Calu3 (cell line): ENCODE measurements at regions not wholly inside any gene's neighbourhood (a gene's known extent, or its start where the extent isn't known, plus 50 kb on each side); places are given as distances from the start of the nearest gene placed in this dataset.

ENCODE experiments used
- BruUV-seq: library from RNA; stranded (reverse); fragments of 400-500 nt; replicated peaks from 2 replicates; lab custom pipeline; 2021; lab: Mats Ljungman, UMichigan
- CTCF ChIA-PET: fragments of 300-600 bp; sonication (Branson Sonifier 250); formaldehyde crosslinking; loops from one replicate; lab custom pipeline; 2022; ENCODE audit warnings: antibody characterized with exemption; lab: Charles Lee
- DNase-seq: peaks from one replicate; pipeline ENCODE4 v3.0.0; 2022
- H3K27ac Mint-ChIP-seq: one replicate; pipeline ENCODE4 v1.8.0; 2022; ENCODE audit warnings: mixed read lengths; ENCODE audit not compliant: unreplicated experiment
- H3K27me3 Mint-ChIP-seq: one replicate; pipeline ENCODE4 v1.8.0; 2022; ENCODE audit warnings: mixed read lengths; ENCODE audit not compliant: unreplicated experiment
- H3K36me3 Mint-ChIP-seq: one replicate; pipeline ENCODE4 v1.8.0; 2022; ENCODE audit warnings: mild to moderate bottlenecking, moderate library complexity, mixed read lengths; ENCODE audit not compliant: insufficient read depth, unreplicated experiment
- H3K4me1 Mint-ChIP-seq: one replicate; pipeline ENCODE4 v1.8.0; 2022; ENCODE audit warnings: mild to moderate bottlenecking, low read depth, mixed read lengths; ENCODE audit not compliant: unreplicated experiment
- H3K4me3 Mint-ChIP-seq: one replicate; pipeline ENCODE4 v1.8.0; 2022; ENCODE audit warnings: mild to moderate bottlenecking, low read depth, moderate library complexity, mixed read lengths; ENCODE audit not compliant: unreplicated experiment
- H3K9me3 Mint-ChIP-seq: one replicate; pipeline ENCODE4 v1.8.0; 2022; ENCODE audit warnings: low read depth, mixed read lengths; ENCODE audit not compliant: unreplicated experiment
- CTCF ChIP-seq: fragments of 200-600 bp; IDR thresholded peaks from one replicate; pipeline ENCODE4 v1.8.0; 2022; ENCODE audit warnings: antibody characterized with exemption; ENCODE audit not compliant: unreplicated experiment
- intact Hi-C: fragments of 100-400 bp; cut with micrococcal nuclease; formaldehyde crosslinking; loops from one replicate; pipeline ENCODE4 v1.10.0; 2022; ENCODE audit not compliant: unreplicated experiment

GRCh38 chr14:101225157-101226152, 321.9 kb upstream of the RTL1 start:
- CTCF ChIA-PET, result no interaction called here
- BruUV-seq, result no TSS peak

GRCh38 chr14:101226265-101226602, 322.7 kb upstream of the RTL1 start:
- no peak for TF ChIP-seq CTCF
- no peak for DNase-seq
- Mint-ChIP-seq H3K9me3 (no peaks in the 10 kb centered on the region), H3K36me3 (no peaks in the 10 kb centered on the region), H3K27me3 (no peaks in the 10 kb centered on the region), H3K27ac (no peak overlapping the region), H3K4me3 (no peak overlapping the region), H3K4me1 (no peaks in the 10 kb centered on the region)
- BruUV-seq, result no TSS peak
- CTCF ChIA-PET, result no interaction called here
- intact Hi-C loops, result no loop called here

More at GRCh38 chr14:101225157-101226152, 321.9 kb upstream of the RTL1 start:
- no peak overlapping the region for H3K4me3 Mint-ChIP-seq
- intact Hi-C loops, result no loop called here
- TF ChIP-seq CTCF, result no peak
- no peaks in the 10 kb centered on the region for H3K4me1 Mint-ChIP-seq
- no peaks in the 10 kb centered on the region for H3K36me3 Mint-ChIP-seq
- H3K27ac Mint-ChIP-seq, result no peak overlapping the region
- DNase-seq, result no peak
- no peaks in the 10 kb centered on the region for H3K9me3 Mint-ChIP-seq
- no peaks in the 10 kb centered on the region for H3K27me3 Mint-ChIP-seq

DNA sequence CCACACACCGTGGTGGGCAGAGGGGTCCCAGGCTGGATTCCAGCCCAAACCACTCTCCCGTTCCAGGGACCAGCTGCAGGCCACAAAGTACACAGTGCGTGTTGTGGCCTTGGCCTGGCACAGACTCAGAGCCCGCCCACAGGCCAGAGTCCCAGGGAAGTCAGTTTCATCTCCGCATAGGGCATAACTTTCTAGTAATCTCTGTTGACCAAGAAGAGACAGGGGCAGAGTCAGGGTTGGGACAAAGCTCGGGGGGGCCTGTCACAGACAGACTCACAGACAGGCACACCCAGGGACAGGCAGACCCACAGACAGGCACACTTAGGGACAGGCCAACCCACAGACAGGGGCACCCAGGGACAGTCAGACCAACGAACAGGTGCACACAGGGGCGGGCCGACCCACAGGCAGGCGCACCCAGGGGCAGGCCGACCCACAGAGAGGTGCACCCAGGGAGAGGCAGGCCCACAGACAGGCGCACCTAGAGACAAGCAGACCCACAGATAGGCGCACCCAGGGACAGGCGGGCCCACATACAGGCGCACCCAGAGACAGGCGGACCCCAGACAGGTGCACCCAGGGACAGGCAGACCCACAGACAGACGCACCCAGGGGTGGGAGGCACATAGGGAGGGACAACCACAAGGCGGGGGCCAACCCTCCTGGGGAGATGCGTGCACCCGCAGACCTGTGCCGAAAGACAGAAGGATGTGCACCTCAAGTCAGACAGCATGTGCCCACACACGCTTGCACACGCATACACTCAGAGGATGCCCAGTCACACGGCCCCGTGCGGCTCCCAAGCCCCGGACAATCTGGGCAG, 323.3 kb upstream of the RTL1 start:
- CTCF ChIA-PET, result no interaction called here
- H3K4me1 Mint-ChIP-seq, result no peaks in the 10 kb centered on the region
- H3K27me3 Mint-ChIP-seq, result no peaks in the 10 kb centered on the region
- H3K36me3 Mint-ChIP-seq, result no peaks in the 10 kb centered on the region
- no TSS peak for BruUV-seq
- no peak overlapping the region for H3K27ac Mint-ChIP-seq
- intact Hi-C loops, result no loop called here
- H3K4me3 Mint-ChIP-seq, result no peak overlapping the region
- no peaks in the 10 kb centered on the region for H3K9me3 Mint-ChIP-seq
- TF ChIP-seq CTCF, result no peak
- no peak for DNase-seq

DNA sequence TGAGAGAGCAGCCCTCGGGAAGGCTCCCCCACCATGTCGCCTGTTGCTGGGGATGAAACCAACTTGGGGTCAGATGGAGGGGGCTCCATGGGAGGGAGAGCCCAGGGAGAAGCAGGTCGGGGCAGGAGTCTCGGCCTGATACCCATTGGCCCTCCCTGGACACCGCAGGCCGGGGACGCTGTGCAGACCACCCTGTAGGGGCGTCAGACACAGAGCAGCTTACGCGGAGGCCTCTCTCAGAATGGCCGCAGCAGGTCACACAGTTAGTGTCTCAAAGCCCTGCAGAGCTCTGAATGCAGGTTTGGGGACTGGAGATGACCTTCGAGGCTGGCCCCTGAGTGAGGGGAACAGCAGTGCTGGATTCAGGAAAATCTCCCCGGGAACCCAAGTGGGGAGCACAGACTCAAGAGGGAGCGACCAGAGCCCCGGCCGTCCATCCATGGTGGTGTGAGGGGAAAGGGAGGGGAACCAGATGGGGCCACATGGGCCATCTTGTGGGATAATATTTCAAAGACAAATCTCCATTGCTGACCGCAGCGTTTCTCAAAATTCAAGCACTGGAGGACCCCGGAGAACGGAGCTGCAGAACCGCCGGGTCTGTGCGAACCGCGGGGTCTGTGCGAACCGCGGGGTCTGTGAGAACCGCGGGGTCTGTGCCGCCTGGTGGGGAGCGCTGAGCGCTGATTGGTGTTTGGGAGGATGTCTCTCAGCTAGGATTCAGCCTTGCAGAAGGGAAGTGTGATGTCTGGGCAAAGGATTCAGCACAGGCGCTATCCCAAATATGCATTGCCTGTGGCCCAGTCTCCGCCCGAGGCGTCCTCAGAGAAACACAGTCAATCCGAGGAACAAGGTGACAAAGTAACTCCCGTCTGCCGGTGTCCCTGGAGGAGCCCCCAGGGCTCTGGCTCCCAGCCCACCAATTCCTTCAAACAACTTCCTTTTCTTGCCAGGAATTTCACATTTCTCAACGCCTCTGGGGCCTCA, 324.4 kb upstream of the RTL1 start:
- H3K4me3 Mint-ChIP-seq, result no peak overlapping the region
- TF ChIP-seq CTCF, result no peak
- H3K4me1 Mint-ChIP-seq, result no peaks in the 10 kb centered on the region
- BruUV-seq, result no TSS peak
- CTCF ChIA-PET, result no interaction called here
- intact Hi-C loops, result no loop called here
- no peaks in the 10 kb centered on the region for H3K9me3 Mint-ChIP-seq
- no peak overlapping the region for H3K27ac Mint-ChIP-seq
- H3K36me3 Mint-ChIP-seq, result no peaks in the 10 kb centered on the region
- H3K27me3 Mint-ChIP-seq, result no peaks in the 10 kb centered on the region
- DNase-seq, result no peak
